Adipocyte (in vitro differentiated cells): ENCODE measurements at regions not wholly inside any gene's neighbourhood (a gene's known extent, or its start where the extent isn't known, plus 50 kb on each side); places are given as distances from the start of the nearest gene placed in this dataset.

Source experiments
- DNase-seq: peaks from one replicate; pipeline ENCODE4 v3.0.0-alpha.2; 2015; ENCODE audit warnings: low read depth
- H3K27me3 ChIP-seq: replicated peaks from 2 replicates; pipeline ENCODE4 v1.7.0; 2013; ENCODE audit warnings: mild to moderate bottlenecking, low read length, moderate library complexity; ENCODE audit not compliant: control insufficient read depth, insufficient read depth
- H3K36me3 ChIP-seq: 2 replicates; pipeline ENCODE4 v1.7.0; 2013; ENCODE audit warnings: low read length, mild to moderate bottlenecking, moderate library complexity; ENCODE audit not compliant: control insufficient read depth, insufficient read depth, severe bottlenecking
- H3K4me1 ChIP-seq: 2 replicates; pipeline ENCODE4 v1.7.0; 2013; ENCODE audit warnings: mild to moderate bottlenecking, low read length, moderate library complexity; ENCODE audit not compliant: control insufficient read depth, insufficient read depth
- H3K4me3 ChIP-seq: 2 replicates; pipeline ENCODE4 v1.7.0; 2013; ENCODE audit warnings: mild to moderate bottlenecking, low read length, moderate library complexity
- H3K9ac ChIP-seq: 2 replicates; pipeline ENCODE4 v1.7.0; 2013; ENCODE audit warnings: mild to moderate bottlenecking, low read length, moderate library complexity
- H3K9me3 ChIP-seq: 2 replicates; pipeline ENCODE4 v1.7.0; 2013; ENCODE audit warnings: mild to moderate bottlenecking, low read length, moderate library complexity; ENCODE audit not compliant: control insufficient read depth

GRCh38 chr1:36641776-36642175 lies 159.1 kb upstream of the CSF3R start:
- Histone ChIP-seq H3K9ac (no peak overlapping the region), H3K4me3 (no peak overlapping the region)

GRCh38 chr1:36639461-36639860 lies 156.7 kb upstream of the CSF3R start:
- H3K9ac ChIP-seq: no peak overlapping the region
- DNase-seq: no peak
- no peak overlapping the region for H3K4me3 ChIP-seq
- no peaks in the 10 kb centered on the region for H3K4me1 ChIP-seq
- no peaks in the 10 kb centered on the region for H3K36me3 ChIP-seq
- H3K9me3 ChIP-seq: no peaks in the 10 kb centered on the region
- H3K27me3 ChIP-seq: peaks cover 13% of the 10 kb centered on the region

More at GRCh38 chr1:36641776-36642175, 159.1 kb upstream of the CSF3R start:
- no peak for DNase-seq
- H3K27me3 ChIP-seq: peaks cover 20% of the 10 kb centered on the region
- H3K4me1 ChIP-seq: no peaks in the 10 kb centered on the region
- H3K9me3 ChIP-seq: no peaks in the 10 kb centered on the region
- no peaks in the 10 kb centered on the region for H3K36me3 ChIP-seq

GRCh38 chr1:36638268-36638667 lies 155.6 kb upstream of the CSF3R start:
- peak; percentile 22 for DNase-seq

GRCh38 chr1:36636206-36636605 lies 153.5 kb upstream of the CSF3R start:
- no peaks in the 10 kb centered on the region for H3K9me3 ChIP-seq
- DNase-seq: no peak
- peaks cover 6% of the 10 kb centered on the region for H3K27me3 ChIP-seq
- H3K9ac ChIP-seq: no peak overlapping the region
- no peaks in the 10 kb centered on the region for H3K36me3 ChIP-seq
- no peak overlapping the region for H3K4me3 ChIP-seq
- H3K4me1 ChIP-seq: no peaks in the 10 kb centered on the region

More at GRCh38 chr1:36638268-36638667, 155.6 kb upstream of the CSF3R start:
- Histone ChIP-seq H3K36me3 (no peaks in the 10 kb centered on the region), H3K27me3 (peaks cover 10% of the 10 kb centered on the region), H3K4me1 (no peaks in the 10 kb centered on the region), H3K4me3 (no peak overlapping the region), H3K9me3 (no peaks in the 10 kb centered on the region), H3K9ac (no peak overlapping the region)

GRCh38 chr1:36635284-36635683 lies 152.6 kb upstream of the CSF3R start:
- H3K36me3 ChIP-seq: no peaks in the 10 kb centered on the region
- H3K9ac ChIP-seq: no peak overlapping the region
- DNase-seq: no peak
- H3K4me3 ChIP-seq: no peak overlapping the region
- peaks cover 3% of the 10 kb centered on the region for H3K27me3 ChIP-seq
- no peaks in the 10 kb centered on the region for H3K9me3 ChIP-seq
- no peaks in the 10 kb centered on the region for H3K4me1 ChIP-seq

- Histone ChIP-seq H3K4me1 (no peaks in the 10 kb centered on the region), H3K27me3 (peaks cover 15% of the 10 kb centered on the region), H3K4me3 (no peak overlapping the region), H3K9me3 (no peaks in the 10 kb centered on the region), H3K9ac (no peak overlapping the region), H3K36me3 (no peaks in the 10 kb centered on the region)
- DNase-seq: no peak
Measured at GRCh38 chr1:36628804-36629203, 146.1 kb upstream of the CSF3R start.

- Histone ChIP-seq H3K4me1 (no peaks in the 10 kb centered on the region), H3K36me3 (no peaks in the 10 kb centered on the region), H3K27me3 (peaks cover 20% of the 10 kb centered on the region), H3K9ac (no peak overlapping the region), H3K4me3 (no peak overlapping the region), H3K9me3 (peaks cover 3% of the 10 kb centered on the region)
- DNase-seq: no peak
Measured at GRCh38 chr1:36626435-36626834, 143.7 kb upstream of the CSF3R start.

- Histone ChIP-seq H3K27me3 (peaks cover 20% of the 10 kb centered on the region), H3K4me3 (no peak overlapping the region), H3K4me1 (no peaks in the 10 kb centered on the region), H3K9ac (no peak overlapping the region), H3K9me3 (peaks cover 8% of the 10 kb centered on the region), H3K36me3 (no peaks in the 10 kb centered on the region)
- no peak for DNase-seq
Measured at GRCh38 chr1:36625935-36626310, 143.2 kb upstream of the CSF3R start.

- Histone ChIP-seq H3K9me3 (peaks cover 10% of the 10 kb centered on the region), H3K27me3 (peaks cover 20% of the 10 kb centered on the region), H3K36me3 (no peaks in the 10 kb centered on the region), H3K4me1 (no peaks in the 10 kb centered on the region), H3K4me3 (no peak overlapping the region), H3K9ac (no peak overlapping the region)
- no peak for DNase-seq
Measured at GRCh38 chr1:36625253-36625934, 142.7 kb upstream of the CSF3R start.

- H3K27me3 ChIP-seq: peaks cover 19% of the 10 kb centered on the region
- H3K4me3 ChIP-seq: no peak overlapping the region
- H3K9me3 ChIP-seq: peaks cover 12% of the 10 kb centered on the region
- no peak overlapping the region for H3K9ac ChIP-seq
- H3K36me3 ChIP-seq: no peaks in the 10 kb centered on the region
- H3K4me1 ChIP-seq: no peaks in the 10 kb centered on the region
- no peak for DNase-seq
Measured at GRCh38 chr1:36624466-36624865, 141.8 kb upstream of the CSF3R start.

GRCh38 chr1:36622741-36623648 lies 140.3 kb upstream of the CSF3R start:
- Histone ChIP-seq H3K9ac (no peak overlapping the region), H3K9me3 (peaks cover 12% of the 10 kb centered on the region), H3K4me1 (no peaks in the 10 kb centered on the region), H3K4me3 (no peak overlapping the region), H3K27me3 (peaks cover 15% of the 10 kb centered on the region), H3K36me3 (no peaks in the 10 kb centered on the region)
- no peak for DNase-seq
